Peyer's patch (tissue), 4 donors: ENCODE measurements at regions not wholly inside any gene's neighbourhood (a gene's known extent, or its start where the extent isn't known, plus 50 kb on each side); places are given as distances from the start of the nearest gene placed in this dataset.

Experiments
- DNase-seq, 3 donors: peaks; one replicate each; pipeline ENCODE4 v3.0.0-alpha.2; 2017 to 2019
- H3K27ac ChIP-seq, 4 donors: fragments of 200-600 bp; sonication (generic); one replicate each; pipeline ENCODE4 v1.5.1; 2016 to 2019
- H3K27me3 ChIP-seq, 2 donors: fragments of 200-600 bp; sonication (generic); one replicate each; pipeline ENCODE4 v1.5.1; 2019
- H3K36me3 ChIP-seq, 3 donors: fragments of 200-600 bp; sonication (generic); one replicate each; pipeline ENCODE4 v1.5.1; 2016 to 2019
- H3K4me1 ChIP-seq, 4 donors: fragments of 200-600 bp; sonication (generic); one replicate each; pipeline ENCODE4 v1.5.1; 2016 to 2019
- H3K4me3 ChIP-seq, 4 donors: fragments of 200-600 bp; sonication (generic); 1 replicate in 3 of 4; 2 replicates in 1 of 4; pipeline ENCODE4 v1.5.1; 2016 to 2019; ENCODE audit warnings: mild to moderate bottlenecking in 1 of 4
- H3K9me3 ChIP-seq, 4 donors: fragments of 200-600 bp; sonication (generic); one replicate each; pipeline ENCODE4 v1.5.1; 2016 to 2019; ENCODE audit warnings: mild to moderate bottlenecking in 1 of 4
- POLR2A ChIP-seq, 2 donors: fragments of 450-650 bp; IDR thresholded peaks; one replicate each; pipeline ENCODE4 v1.5.1; 2017; ENCODE audit warnings: antibody characterized with exemption in 2 of 2, mild to moderate bottlenecking in 2 of 2, moderate library complexity in 2 of 2
- TF ChIP-seq, protein P1 (sequence below), 6 experiments: fragments of 450-650 bp in 4 of 6; fragments of 200-600 bp in 2 of 6; sonication (generic) in 1 of 6; IDR thresholded peaks; one replicate each; pipeline ENCODE4 v1.5.1; 2017 to 2019; ENCODE audit warnings: antibody characterized with exemption in 6 of 6, mild to moderate bottlenecking in 3 of 6, moderate library complexity in 1 of 6

DNA sequence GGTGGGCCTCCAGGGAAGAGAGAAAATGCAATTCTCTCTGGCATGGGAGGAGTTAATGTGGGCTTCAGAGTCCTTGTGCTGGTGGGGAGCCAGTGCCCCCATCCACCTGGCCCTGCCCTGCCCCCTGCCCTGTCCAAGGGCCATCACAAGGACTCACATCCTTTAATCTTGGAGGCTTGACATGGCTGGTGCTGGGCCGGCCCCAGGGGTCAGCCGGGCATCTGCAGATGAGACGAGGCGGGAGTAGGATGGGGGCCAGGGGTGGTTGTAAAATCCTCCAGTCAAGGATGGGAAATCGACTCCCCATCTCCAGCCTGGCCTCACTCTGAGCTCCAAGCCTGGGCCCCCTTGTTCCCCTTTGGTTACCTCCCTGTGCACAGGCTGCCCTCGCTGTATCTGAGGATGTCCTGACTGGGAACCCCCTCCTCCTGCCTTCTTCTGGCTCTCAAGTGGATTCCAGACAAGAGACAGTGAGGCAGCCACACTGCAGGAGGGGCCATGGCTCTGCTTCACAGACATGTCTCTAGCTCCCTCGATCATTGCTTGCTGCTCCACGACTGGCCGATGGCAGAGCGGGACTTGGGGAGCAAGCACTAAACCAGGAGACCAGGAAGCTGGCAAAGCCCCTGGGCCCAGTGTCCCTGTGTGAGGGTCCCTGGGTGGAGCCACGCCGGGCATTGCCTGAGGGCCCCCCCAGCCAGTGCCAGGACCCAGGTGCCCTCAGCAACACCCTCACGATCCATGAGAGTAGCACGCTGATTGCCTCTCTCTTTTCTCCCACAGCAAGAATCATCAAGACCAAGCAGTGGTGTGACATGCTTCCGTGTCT is 1120.5 kb downstream of the BRD1 start:
- peak in 1 of 3 donors; percentile 33 for DNase-seq

DNA sequence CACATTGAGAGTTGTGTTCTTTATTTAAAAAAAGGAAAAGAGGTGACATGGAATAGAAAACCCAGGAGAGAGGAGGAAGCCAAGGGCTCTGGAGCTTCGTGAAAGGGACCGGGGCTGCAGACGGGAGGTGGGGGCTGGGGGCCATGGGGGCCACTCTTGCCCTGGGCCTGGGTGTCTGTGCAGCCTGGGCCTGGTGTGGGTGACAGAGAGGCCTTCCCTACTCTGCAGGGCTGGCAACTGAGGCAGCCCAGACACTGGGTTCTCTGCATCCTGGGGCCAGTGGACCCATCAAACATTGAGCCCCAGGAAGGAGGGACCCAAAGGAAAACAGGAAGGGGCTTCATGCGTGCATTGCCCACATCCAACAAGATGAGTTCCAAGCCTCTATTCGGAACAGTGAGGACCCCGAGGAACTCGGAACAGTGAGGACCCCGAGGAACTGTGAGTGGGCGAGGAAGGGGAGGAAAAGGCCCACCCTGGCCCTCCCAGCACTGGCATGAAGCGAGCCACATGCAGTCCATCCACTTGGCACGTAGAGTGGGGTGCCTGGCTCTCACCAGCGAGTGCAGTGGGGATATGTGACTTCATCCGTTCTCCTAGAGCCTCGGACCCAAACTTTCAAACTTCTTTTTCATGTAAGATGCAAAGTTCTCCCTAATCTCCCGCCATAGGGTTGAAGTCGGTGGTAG is 1121.6 kb downstream of the BRD1 start:
- no peaks in the 10 kb centered on the region for H3K4me1 ChIP-seq
- no peak overlapping the region for H3K4me3 ChIP-seq
- no peaks in the 10 kb centered on the region for H3K27me3 ChIP-seq
- H3K27ac ChIP-seq, result no peak overlapping the region
- H3K9me3 ChIP-seq, result no peaks in the 10 kb centered on the region
- TF ChIP-seq POLR2A (IDR thresholded peaks at IDR 0.05), result no peak
- TF ChIP-seq, protein P1, sequence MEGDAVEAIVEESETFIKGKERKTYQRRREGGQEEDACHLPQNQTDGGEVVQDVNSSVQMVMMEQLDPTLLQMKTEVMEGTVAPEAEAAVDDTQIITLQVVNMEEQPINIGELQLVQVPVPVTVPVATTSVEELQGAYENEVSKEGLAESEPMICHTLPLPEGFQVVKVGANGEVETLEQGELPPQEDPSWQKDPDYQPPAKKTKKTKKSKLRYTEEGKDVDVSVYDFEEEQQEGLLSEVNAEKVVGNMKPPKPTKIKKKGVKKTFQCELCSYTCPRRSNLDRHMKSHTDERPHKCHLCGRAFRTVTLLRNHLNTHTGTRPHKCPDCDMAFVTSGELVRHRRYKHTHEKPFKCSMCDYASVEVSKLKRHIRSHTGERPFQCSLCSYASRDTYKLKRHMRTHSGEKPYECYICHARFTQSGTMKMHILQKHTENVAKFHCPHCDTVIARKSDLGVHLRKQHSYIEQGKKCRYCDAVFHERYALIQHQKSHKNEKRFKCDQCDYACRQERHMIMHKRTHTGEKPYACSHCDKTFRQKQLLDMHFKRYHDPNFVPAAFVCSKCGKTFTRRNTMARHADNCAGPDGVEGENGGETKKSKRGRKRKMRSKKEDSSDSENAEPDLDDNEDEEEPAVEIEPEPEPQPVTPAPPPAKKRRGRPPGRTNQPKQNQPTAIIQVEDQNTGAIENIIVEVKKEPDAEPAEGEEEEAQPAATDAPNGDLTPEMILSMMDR (IDR thresholded peaks at IDR 0.05), result no peak
- H3K36me3 ChIP-seq, result no peaks in the 10 kb centered on the region
- DNase-seq, result peak in 1 of 3 donors; percentile 25

More for the DNA sequence above, 1120.5 kb downstream of the BRD1 start:
- H3K9me3 ChIP-seq, result no peaks in the 10 kb centered on the region
- no peaks in the 10 kb centered on the region for H3K27me3 ChIP-seq
- H3K4me3 ChIP-seq, result no peak overlapping the region
- H3K27ac ChIP-seq, result no peak overlapping the region
- no peak for TF ChIP-seq POLR2A (IDR thresholded peaks at IDR 0.05)
- TF ChIP-seq, protein P1 (IDR thresholded peaks at IDR 0.05), result no peak
- no peaks in the 10 kb centered on the region for H3K4me1 ChIP-seq
- H3K36me3 ChIP-seq, result no peaks in the 10 kb centered on the region

DNA sequence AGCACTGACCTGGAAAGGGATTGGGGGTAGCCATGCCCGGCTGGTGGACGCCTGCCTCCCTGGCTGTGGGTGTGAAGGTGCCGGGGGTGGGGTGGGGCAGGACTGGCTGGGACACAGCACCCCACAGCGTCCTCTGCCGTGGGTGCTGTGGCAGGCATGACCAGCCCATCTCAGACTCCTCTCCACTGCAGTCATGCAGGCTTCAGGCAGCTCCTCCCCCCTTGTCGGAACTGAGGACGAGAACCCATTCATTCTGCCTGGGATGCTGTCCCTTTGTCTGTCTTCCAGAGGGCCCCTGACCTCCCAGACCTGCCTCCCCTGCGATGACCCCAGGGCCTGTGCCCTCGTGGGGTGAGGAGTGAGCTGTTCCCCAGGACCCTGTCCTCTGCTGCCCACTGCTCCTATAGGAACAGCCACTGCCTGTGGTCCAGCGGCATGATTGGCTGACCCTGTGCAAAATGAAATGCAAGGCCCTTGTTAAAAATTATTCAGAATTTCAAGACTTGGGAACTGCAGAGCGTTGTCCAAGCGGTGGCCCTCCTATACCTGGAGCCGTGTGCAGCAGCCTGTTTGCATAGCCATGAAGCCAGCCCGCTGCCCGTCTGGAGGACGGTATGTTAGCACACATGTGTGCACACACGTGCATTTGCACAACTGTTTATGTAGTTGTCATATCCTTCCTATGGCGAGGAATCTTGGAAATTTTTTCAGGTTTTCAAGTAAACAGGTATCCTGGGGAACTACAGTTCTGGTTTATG is 1122.3 kb downstream of the BRD1 start:
- DNase-seq, result peak in 1 of 3 donors; percentile 23
- Histone ChIP-seq H3K4me1 (no peaks in the 10 kb centered on the region), H3K27me3 (no peaks in the 10 kb centered on the region), H3K36me3 (no peaks in the 10 kb centered on the region), H3K27ac (no peak overlapping the region), H3K9me3 (no peaks in the 10 kb centered on the region), H3K4me3 (no peak overlapping the region)
- TF ChIP-seq, protein P1 (IDR thresholded peaks at IDR 0.05), result no peak
- no peak for TF ChIP-seq POLR2A (IDR thresholded peaks at IDR 0.05)

DNA sequence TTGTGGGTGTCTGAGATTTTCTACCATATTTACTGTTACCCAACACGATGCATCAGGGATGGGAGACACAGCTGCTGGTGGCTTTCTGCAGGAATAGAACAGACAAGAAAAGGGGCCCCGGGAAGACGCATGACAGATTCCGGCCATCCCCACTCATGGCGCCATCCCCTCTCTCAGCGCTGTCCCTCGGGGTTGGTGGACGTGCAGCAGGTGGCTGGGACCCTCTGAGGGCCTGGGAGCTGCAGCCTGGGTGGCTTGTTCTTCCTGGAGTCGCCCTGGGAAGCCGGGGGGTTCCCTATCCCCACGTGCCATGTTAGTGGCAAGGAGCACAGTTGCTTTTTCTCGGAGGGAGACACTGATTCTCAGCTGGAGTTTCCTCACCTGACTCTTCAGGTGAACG is 1123.3 kb downstream of the BRD1 start:
- Histone ChIP-seq H3K27ac (no peak overlapping the region), H3K4me1 (no peaks in the 10 kb centered on the region), H3K27me3 (no peaks in the 10 kb centered on the region), H3K4me3 (no peak overlapping the region), H3K36me3 (no peaks in the 10 kb centered on the region), H3K9me3 (no peaks in the 10 kb centered on the region)
- TF ChIP-seq POLR2A (IDR thresholded peaks at IDR 0.05), result no peak
- TF ChIP-seq, protein P1 (IDR thresholded peaks at IDR 0.05), result no peak
- DNase-seq, result peak in 1 of 3 donors; percentile 26

DNA sequence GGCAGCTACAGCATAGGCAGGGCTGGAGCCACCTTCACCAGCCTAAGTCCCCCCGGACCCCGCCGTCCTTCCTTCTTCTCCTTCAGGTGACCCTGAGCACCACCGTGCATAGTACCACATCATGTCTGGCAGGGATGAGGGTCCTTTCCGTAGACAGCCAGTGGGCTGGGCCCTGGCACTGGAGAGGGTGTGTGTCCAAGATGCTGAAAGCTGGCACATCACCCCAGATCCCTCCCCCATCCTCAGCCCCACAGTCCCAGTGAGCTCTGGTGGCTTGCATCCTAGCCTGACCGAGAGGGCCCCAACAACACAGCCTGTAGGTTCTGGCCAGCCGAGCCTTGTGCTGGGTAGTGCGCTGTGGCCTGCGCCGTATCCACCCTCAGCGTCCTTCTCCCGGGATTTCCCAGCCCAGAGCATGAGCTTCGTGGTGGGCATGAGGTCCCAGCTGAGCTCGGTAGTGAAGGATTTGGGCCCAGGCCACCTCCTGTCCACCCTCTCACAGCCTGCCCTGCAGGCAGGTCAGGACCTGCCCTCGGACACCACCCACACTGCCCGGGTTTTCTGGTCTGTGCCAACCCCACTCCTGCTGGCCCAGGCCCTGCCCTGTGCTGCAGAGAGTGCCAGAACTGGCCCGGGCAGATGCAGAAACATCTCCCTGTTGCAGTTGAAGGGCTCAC is 1124.3 kb downstream of the BRD1 start:
- no peak for TF ChIP-seq POLR2A (IDR thresholded peaks at IDR 0.05)
- TF ChIP-seq, protein P1 (IDR thresholded peaks at IDR 0.05), result no peak
- no peaks in the 10 kb centered on the region for H3K27me3 ChIP-seq
- DNase-seq, result peak in 1 of 3 donors; percentile 43
- no peak overlapping the region for H3K4me3 ChIP-seq
- no peaks in the 10 kb centered on the region for H3K9me3 ChIP-seq
- H3K4me1 ChIP-seq, result no peaks in the 10 kb centered on the region
- H3K27ac ChIP-seq, result no peak overlapping the region
- H3K36me3 ChIP-seq, result no peaks in the 10 kb centered on the region
